ENCODE measurements at regions not wholly inside any gene's neighbourhood (a gene's known extent, or its start where the extent isn't known, plus 50 kb on each side); places are given as distances from the start of the nearest gene placed in this dataset.

- TF ChIP-seq EZH2phosphoT487 (IDR thresholded peaks at IDR 0.05; ENCODE audit: borderline replicate concordance, low read depth, low read length) (no peak), CTCF (conservative IDR thresholded peaks at IDR 0.05; ENCODE audit: low read length) (no peak)
Observed at GRCh38 chr7:19062216-19062615, 55.2 kb downstream of the TWIST1 start.
